Right lung (tissue), 2 donors: ENCODE measurements at regions not wholly inside any gene's neighbourhood (a gene's known extent, or its start where the extent isn't known, plus 50 kb on each side); places are given as distances from the start of the nearest gene placed in this dataset.

Experiments used
- DNase-seq, 2 donors: peaks; one replicate each; pipeline ENCODE4 v3.0.0-alpha.2; 2013

GRCh38 chr10:61188101-61188500 lies 244.1 kb upstream of the RHOBTB1 start:
- DNase-seq, result no peak

- no peak for DNase-seq
Measured at GRCh38 chr10:61187601-61188000, 243.6 kb upstream of the RHOBTB1 start.

GRCh38 chr10:61186408-61186807 lies 242.4 kb upstream of the RHOBTB1 start:
- no peak for DNase-seq

- no peak for DNase-seq
Measured at GRCh38 chr10:61184429-61184828, 240.4 kb upstream of the RHOBTB1 start.

DNA sequence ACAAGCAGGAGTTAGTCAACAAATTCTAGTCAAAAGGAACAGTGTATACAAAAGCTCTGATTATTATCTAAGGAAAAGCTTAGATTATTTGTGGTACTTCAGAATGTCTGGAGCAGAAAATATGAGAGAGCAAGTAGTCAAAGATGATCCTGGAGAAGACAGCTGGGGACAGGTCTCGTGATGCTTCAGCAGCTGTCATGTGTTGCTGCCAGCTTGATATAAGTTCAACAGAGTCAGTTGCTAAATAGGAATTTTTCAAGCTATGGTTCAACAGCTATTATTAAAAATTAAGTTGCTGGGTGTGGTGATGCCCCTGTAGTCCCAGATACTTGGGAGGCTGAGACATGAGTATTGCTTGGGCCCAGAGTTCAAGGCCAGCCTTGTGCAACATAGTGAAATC lies 240.0 kb upstream of the RHOBTB1 start:
- no peak for DNase-seq

- no peak for DNase-seq
Measured at GRCh38 chr10:61181832-61182231, 237.8 kb upstream of the RHOBTB1 start.

- no peak for DNase-seq
Measured at GRCh38 chr10:61179771-61180170, 235.8 kb upstream of the RHOBTB1 start.

GRCh38 chr10:61176424-61176823 lies 232.4 kb upstream of the RHOBTB1 start:
- DNase-seq, result no peak

GRCh38 chr10:61175316-61175715 lies 231.3 kb upstream of the RHOBTB1 start:
- no peak for DNase-seq

- no peak for DNase-seq
Measured at GRCh38 chr10:61173450-61173849, 229.5 kb upstream of the RHOBTB1 start.

DNA sequence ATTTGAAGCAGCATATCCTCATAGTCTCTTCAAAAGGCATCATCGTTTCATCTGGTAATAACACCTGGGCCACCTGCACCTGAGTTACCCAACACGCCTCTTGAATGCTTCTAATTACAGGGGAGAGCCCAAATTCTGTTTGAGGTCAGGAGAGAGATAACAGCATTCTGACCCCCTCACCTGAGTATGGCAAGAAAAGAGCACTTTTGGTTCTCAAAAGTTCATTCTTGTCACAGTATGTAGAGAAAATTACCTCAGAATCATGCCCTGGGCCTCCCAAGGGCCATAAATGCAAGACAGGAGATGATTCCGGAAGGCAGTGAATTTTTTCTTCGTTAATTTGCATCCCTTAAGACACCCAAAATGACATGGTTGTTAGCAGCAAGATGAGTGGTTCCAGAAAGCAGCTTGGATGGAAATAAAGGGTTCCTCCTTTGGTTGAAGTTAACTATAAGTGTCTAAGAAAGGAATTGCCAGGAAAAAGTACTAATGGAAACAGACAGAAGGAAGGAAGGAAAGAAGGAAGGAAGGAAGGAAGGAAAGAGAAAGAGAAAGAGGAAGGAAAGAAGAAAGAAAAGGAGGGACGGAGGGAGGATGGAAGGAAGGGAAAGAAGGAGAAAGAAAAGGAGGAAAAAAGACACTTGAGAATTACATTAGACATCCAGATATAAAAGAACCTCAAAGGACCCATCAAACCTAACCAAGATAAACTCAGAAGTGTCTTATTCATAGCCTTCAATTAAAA lies 228.4 kb upstream of the RHOBTB1 start:
- DNase-seq, result no peak

DNA sequence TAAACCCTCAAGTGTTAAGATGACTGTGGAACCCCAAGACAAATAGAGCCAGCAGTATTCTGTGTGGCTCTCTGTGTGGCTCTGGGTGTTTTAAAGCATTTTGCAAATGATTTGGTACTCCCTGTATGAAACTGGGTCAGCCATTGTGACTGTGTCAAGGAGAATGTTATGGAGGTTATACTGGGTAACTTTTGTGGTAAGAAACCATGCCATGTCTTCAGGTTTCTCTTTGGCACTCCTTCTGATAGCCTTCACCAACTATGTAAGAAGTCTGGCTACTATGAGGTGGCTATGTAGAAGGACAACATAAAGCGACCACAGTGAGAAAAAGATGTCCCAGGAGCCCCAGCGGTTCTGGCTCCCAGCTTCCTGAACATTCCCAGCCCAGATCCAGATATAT lies 226.6 kb upstream of the RHOBTB1 start:
- DNase-seq, result no peak

GRCh38 chr10:61169294-61169693 lies 225.3 kb upstream of the RHOBTB1 start:
- no peak for DNase-seq

GRCh38 chr10:61166489-61166888 lies 222.5 kb upstream of the RHOBTB1 start:
- DNase-seq, result no peak

- no peak for DNase-seq
Measured at GRCh38 chr10:61166065-61166464, 222.1 kb upstream of the RHOBTB1 start.

DNA sequence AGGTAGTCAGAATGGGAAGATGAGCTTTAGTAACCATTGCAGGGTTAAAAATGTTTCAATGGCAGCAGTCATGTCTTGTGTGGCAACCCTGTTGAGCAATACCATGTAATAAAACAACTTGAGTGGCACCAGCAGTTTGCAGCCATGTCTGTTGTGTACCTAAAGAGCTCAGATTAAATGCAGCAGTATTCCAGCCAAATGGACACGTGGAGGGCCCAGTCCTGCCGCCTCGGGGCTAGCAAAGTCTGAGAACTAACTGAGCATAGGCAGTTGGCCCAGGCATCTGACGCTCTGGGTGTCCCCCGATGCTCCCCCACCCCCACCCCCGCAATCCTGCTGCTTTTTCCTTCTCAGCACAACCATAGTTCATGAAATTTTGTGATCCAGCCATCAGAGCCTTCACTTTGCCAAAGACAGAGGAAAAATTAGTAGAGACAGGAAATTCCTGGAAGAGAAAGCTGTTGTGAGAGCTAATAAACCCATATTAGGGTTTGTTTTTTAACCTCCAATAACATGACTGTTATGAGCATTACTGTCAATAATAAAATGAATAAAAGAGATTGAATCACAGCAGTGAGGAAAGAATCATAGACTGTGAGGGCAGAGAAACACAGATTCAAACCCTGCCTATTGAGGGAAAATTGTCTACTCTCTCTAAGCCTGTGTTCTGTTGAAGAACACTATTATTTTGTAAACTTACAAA lies 220.6 kb upstream of the RHOBTB1 start:
- DNase-seq, result no peak

GRCh38 chr10:61163403-61163802 lies 219.4 kb upstream of the RHOBTB1 start:
- DNase-seq, result no peak

GRCh38 chr10:61160253-61160652 lies 216.3 kb upstream of the RHOBTB1 start:
- no peak for DNase-seq

DNA sequence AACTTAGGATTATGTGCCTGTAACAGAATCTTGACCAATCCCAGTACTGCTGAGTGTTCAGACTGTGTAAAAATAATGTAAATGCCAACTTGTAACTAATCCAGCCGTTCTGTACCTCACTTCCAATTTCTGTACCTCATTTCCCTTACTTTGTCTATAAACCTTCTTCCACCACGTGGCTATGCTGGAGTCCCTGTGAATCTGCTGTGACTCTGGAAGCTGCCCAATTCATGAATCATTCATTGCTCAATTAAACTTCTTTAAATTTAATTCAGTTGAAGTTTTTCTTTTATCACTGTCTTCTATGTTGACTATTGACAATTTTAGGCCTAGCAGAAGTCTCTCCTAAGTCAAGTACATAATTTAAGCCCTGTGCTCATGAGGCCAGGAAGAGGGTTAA lies 215.3 kb upstream of the RHOBTB1 start:
- no peak for DNase-seq

GRCh38 chr10:61157182-61157581 lies 213.2 kb upstream of the RHOBTB1 start:
- DNase-seq, result no peak

DNA sequence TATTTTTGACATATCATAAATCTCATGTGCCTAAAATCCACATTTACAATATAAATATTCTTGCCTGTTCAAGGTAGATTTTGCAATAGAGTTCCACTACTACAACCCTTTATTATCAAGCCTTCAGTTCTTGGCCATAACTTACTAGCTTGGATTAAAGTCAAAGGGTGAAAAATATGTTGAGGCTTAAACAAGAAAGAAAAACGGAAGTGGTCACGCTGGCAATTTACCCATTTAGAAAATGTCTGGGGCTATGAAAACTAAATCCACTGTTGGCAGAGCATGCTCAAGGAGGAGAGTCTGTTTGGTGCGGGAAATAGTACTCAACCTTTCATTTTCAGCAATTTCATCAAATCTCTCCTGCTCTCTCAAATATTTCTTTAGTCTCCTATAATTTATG lies 209.8 kb upstream of the RHOBTB1 start:
- DNase-seq, result no peak

DNA sequence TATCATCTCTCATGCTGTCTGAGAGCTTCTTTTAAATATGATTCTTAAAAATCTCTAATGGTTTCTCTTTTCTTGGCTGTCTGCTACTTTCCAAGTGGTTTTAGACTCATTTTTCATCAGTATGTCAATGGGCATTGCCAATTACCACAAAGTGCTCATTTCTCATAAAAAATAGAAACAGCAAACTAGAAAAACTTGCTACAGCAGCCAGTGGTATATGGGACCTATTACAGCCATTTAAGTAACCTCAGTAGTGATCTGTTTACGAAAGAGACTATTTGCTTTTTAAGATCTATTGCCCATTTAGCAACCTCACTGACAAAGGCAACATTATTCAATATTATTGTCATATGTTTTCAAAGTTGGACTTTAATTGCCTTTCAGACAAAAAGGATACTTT lies 207.1 kb upstream of the RHOBTB1 start:
- no peak for DNase-seq

DNA sequence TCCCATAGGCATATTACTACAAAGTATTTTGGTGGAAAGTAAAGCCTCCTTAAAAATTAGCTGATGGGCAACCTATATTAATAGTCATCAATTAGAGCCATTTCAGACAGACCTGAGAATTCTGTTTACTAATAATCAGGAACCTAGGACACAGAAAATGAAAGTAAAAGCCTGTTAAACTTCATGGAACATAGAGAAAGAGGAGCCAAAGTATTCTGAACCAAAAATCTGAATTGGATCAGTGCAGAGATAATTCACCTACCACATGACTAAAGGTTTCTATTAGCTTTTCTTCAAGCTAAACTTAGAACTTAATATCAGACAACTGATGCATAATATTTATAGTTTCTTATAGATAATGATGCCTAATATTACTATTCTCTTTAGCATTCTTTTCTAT lies 204.5 kb upstream of the RHOBTB1 start:
- DNase-seq, result no peak

- no peak for DNase-seq
Measured at GRCh38 chr10:61142987-61143386, 199.0 kb upstream of the RHOBTB1 start.
